ENCODE measurements at regions not wholly inside any gene's neighbourhood (a gene's known extent, or its start where the extent isn't known, plus 50 kb on each side); places are given as distances from the start of the nearest gene placed in this dataset.

DNA sequence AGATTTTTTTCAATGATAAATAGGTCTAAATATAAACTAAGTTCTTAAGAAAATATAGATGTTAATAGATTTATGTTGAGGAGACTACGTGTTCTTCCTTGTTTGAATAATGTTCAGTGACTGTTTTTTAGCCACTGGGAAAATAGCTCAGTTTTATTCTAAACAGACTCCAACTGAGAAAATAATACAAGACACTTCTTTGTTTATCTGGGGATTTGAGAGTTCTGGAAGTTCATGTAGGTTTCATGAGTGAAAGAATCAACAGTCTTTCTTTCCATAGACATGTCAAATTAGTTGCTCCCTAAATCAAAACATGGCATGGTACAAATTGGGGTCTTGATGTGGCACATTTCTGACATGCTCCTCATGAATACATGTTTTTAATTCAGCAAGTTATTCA, 177.7 kb downstream of the MREG start:
- peaks cover 2% of the 10 kb centered on the region for H3K27me3 Mint-ChIP-seq (ENCODE audit: unreplicated experiment)
- H3K27ac Mint-ChIP-seq (ENCODE audit: unreplicated experiment) = no peak overlapping the region
- no peak overlapping the region for H3K4me3 Mint-ChIP-seq (ENCODE audit: unreplicated experiment)
- no peak for TF ChIP-seq CTCF (IDR thresholded peaks at IDR 0.05; ENCODE audit: partially characterized antibody, unreplicated experiment)
- no peaks in the 10 kb centered on the region for H3K36me3 Mint-ChIP-seq (ENCODE audit: unreplicated experiment)
- DNase-seq = no peak
- no peaks in the 10 kb centered on the region for H3K9me3 Mint-ChIP-seq (ENCODE audit: unreplicated experiment)
- peaks cover 5% of the 10 kb centered on the region for H3K4me1 Mint-ChIP-seq (ENCODE audit: low read depth, unreplicated experiment)

DNA sequence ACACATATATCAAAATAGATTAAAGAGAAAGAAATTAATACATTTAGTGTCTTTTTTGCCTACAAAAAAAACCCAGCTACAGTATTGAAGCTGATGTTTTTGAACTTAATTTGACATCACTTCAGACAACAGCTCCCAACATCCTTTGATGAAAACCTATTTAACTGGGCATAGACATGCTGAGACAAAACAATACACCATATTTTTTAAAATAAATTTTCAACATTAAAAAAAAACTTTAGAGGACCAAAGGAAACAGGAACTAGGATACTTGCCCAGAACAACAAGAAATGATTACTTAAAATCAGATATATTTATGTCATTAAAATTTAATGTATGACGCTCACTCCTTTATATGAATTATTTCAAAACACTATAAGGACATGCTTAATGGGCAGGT, 178.1 kb downstream of the MREG start:
- TF ChIP-seq CTCF (IDR thresholded peaks at IDR 0.05; ENCODE audit: partially characterized antibody, unreplicated experiment) = no peak
- H3K4me3 Mint-ChIP-seq (ENCODE audit: unreplicated experiment) = no peak overlapping the region
- no peak overlapping the region for H3K27ac Mint-ChIP-seq (ENCODE audit: unreplicated experiment)
- H3K36me3 Mint-ChIP-seq (ENCODE audit: unreplicated experiment) = no peaks in the 10 kb centered on the region
- peaks cover 5% of the 10 kb centered on the region for H3K4me1 Mint-ChIP-seq (ENCODE audit: low read depth, unreplicated experiment)
- peaks cover 2% of the 10 kb centered on the region for H3K27me3 Mint-ChIP-seq (ENCODE audit: unreplicated experiment)
- no peaks in the 10 kb centered on the region for H3K9me3 Mint-ChIP-seq (ENCODE audit: unreplicated experiment)
- no peak for DNase-seq

DNA sequence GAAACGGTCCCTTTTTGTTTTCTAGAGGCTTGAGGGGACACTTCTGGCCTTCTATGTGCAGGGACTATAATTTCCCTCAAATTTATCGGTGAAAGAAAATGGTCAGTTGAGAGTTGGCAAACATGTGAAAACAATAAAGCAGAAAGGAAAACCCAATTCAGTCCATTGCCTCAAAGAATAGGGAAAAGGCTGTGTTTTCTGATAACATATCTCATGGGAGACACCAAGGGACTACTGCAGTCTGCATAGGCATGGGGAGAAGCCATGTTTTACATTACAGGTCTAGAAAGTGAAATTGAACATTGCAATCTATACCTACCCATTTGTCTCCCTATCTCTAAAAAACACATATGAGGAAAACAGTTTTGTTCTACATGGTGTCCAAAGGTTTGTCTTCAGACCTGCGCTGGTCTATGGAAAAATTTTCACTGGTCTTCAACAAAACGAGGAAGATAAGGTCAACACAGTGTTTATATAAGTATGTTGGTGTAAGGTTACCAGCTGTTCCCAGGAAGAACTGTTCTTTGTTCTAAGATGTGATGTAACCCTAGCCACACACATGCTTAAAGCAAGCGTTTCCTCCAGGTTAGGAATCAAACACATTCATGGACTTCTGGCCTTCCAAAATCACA, 179.7 kb downstream of the MREG start:
- Mint-ChIP-seq H3K36me3 (ENCODE audit: unreplicated experiment) (no peaks in the 10 kb centered on the region), H3K9me3 (ENCODE audit: unreplicated experiment) (no peaks in the 10 kb centered on the region), H3K27ac (ENCODE audit: unreplicated experiment) (peak overlapping the region; percentile 67), H3K27me3 (ENCODE audit: unreplicated experiment) (peaks cover 2% of the 10 kb centered on the region), H3K4me3 (ENCODE audit: unreplicated experiment) (peak overlapping the region; percentile 22), H3K4me1 (ENCODE audit: low read depth, unreplicated experiment) (peaks cover 5% of the 10 kb centered on the region)
- no peak for DNase-seq
- no peak for TF ChIP-seq CTCF (IDR thresholded peaks at IDR 0.05; ENCODE audit: partially characterized antibody, unreplicated experiment)

- Mint-ChIP-seq H3K36me3 (ENCODE audit: unreplicated experiment) (no peaks in the 10 kb centered on the region), H3K27me3 (ENCODE audit: unreplicated experiment) (peaks cover 2% of the 10 kb centered on the region), H3K4me3 (ENCODE audit: unreplicated experiment) (no peak overlapping the region), H3K4me1 (ENCODE audit: low read depth, unreplicated experiment) (peaks cover 5% of the 10 kb centered on the region), H3K9me3 (ENCODE audit: unreplicated experiment) (no peaks in the 10 kb centered on the region), H3K27ac (ENCODE audit: unreplicated experiment) (no peak overlapping the region)
- no peak for DNase-seq
- no peak for TF ChIP-seq CTCF (IDR thresholded peaks at IDR 0.05; ENCODE audit: partially characterized antibody, unreplicated experiment)
Measured at GRCh38 chr2:215832791-215833190, 180.6 kb downstream of the MREG start.

GRCh38 chr2:215831296-215831913, 181.9 kb downstream of the MREG start:
- peaks cover 5% of the 10 kb centered on the region for H3K4me1 Mint-ChIP-seq (ENCODE audit: low read depth, unreplicated experiment)
- H3K27ac Mint-ChIP-seq (ENCODE audit: unreplicated experiment) = no peak overlapping the region
- H3K4me3 Mint-ChIP-seq (ENCODE audit: unreplicated experiment) = no peak overlapping the region
- H3K9me3 Mint-ChIP-seq (ENCODE audit: unreplicated experiment) = no peaks in the 10 kb centered on the region
- no peak for DNase-seq
- H3K27me3 Mint-ChIP-seq (ENCODE audit: unreplicated experiment) = peaks cover 2% of the 10 kb centered on the region
- TF ChIP-seq CTCF (IDR thresholded peaks at IDR 0.05; ENCODE audit: partially characterized antibody, unreplicated experiment) = no peak
- H3K36me3 Mint-ChIP-seq (ENCODE audit: unreplicated experiment) = no peaks in the 10 kb centered on the region
